HG02852 (cell line): ENCODE measurements at regions not wholly inside any gene's neighbourhood (a gene's known extent, or its start where the extent isn't known, plus 50 kb on each side); places are given as distances from the start of the nearest gene placed in this dataset.

Experiments used
- ATAC-seq: cut with Tn5 transposase; IDR thresholded peaks from one replicate; pipeline ENCODE4 v1.9.1; 2021; ENCODE audit warnings: mild to moderate bottlenecking, moderate library complexity; ENCODE audit not compliant: unreplicated experiment

GRCh38 chr5:121793791-121794190 is 57.9 kb upstream of the FTMT start:
- no peak for ATAC-seq

GRCh38 chr5:121795511-121795910 is 56.2 kb upstream of the FTMT start:
- ATAC-seq, result no peak

- ATAC-seq, result no peak
Measured at GRCh38 chr5:121797681-121798518, 53.8 kb upstream of the FTMT start.
